Left lung (tissue), 4 donors: ENCODE measurements at regions not wholly inside any gene's neighbourhood (a gene's known extent, or its start where the extent isn't known, plus 50 kb on each side); places are given as distances from the start of the nearest gene placed in this dataset.

Experiments
- ATAC-seq: fragments of 200-7000 bp; cut with Tn5 transposase; one replicate; pipeline ENCODE4 v1.9.1; 2020; ENCODE audit warnings: moderate library complexity
- DNase-seq, 4 donors: peaks; one replicate each; pipeline ENCODE4 v3.0.0-alpha.2; 2013 to 2020
- H3K27ac ChIP-seq, 2 donors: fragments of 200-600 bp; sonication (generic) in 1 of 2; one replicate each; pipeline versions ENCODE4 v1.5.0 to v1.8.0; 2020 to 2021
- H3K27me3 ChIP-seq, 2 donors: fragments of 200-600 bp; sonication (generic) in 1 of 2; one replicate each; pipeline versions ENCODE4 v1.5.0 to v1.8.0; 2020 to 2021
- H3K36me3 ChIP-seq, 2 donors: fragments of 200-600 bp; sonication (generic) in 1 of 2; one replicate each; pipeline versions ENCODE4 v1.5.0 to v1.8.0; 2020 to 2021
- H3K4me1 ChIP-seq, 2 donors: fragments of 200-600 bp; one replicate each; pipeline ENCODE4 v1.8.0; 2021
- H3K4me3 ChIP-seq, 2 donors: fragments of 200-600 bp; sonication (generic) in 1 of 2; one replicate each; pipeline versions ENCODE4 v1.5.0 to v1.8.0; 2020 to 2021; ENCODE audit warnings: mild to moderate bottlenecking in 1 of 2
- H3K9me3 ChIP-seq, 2 donors: fragments of 200-600 bp; sonication (generic) in 1 of 2; one replicate each; pipeline versions ENCODE4 v1.5.0 to v1.8.0; 2020 to 2021
- intact Hi-C, 2 donors: fragments of 100-400 bp; cut with DNase I; formaldehyde crosslinking; loops; one replicate each; pipeline versions ENCODE4 v1.11.2 to v1.14.2; 2022
- TF ChIP-seq, protein P1 (sequence below), 2 donors: fragments of 200-600 bp; sonication (generic) in 1 of 2; IDR thresholded peaks; one replicate each; pipeline versions ENCODE4 v1.5.0 to v1.8.0; 2021; ENCODE audit warnings: antibody characterized with exemption in 2 of 2
- donor health status: DM: no; HTN: yes; CAD: no.
- donor health status: DM: no; HTN: no; CAD: no.

DNA sequence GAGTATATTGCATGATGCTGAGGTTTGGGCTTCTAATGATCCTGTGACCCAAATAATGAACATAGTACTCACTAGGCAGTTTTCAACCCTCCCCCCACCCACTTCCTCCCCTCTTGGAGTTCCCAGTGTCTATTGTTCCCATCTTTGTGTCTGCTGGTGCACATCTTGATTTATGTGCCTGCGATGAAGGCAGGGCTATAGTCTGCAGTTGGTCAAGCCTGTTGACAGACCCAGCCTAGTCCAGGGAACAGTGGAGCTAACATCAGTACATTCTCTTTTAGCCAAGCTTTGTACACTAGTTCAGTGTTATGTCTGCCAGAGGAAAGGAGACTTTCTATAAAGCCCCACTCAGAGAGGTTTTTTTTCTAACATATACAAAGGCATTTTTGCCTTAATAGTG, 287.6 kb downstream of the CPS1 start:
- H3K4me1 ChIP-seq = no peaks in the 10 kb centered on the region
- ATAC-seq = no peak
- no peak for DNase-seq
- H3K4me3 ChIP-seq = no peak overlapping the region
- H3K9me3 ChIP-seq = no peaks in the 10 kb centered on the region
- no peaks in the 10 kb centered on the region for H3K27me3 ChIP-seq
- intact Hi-C loops = no loop called here
- TF ChIP-seq, protein P1, sequence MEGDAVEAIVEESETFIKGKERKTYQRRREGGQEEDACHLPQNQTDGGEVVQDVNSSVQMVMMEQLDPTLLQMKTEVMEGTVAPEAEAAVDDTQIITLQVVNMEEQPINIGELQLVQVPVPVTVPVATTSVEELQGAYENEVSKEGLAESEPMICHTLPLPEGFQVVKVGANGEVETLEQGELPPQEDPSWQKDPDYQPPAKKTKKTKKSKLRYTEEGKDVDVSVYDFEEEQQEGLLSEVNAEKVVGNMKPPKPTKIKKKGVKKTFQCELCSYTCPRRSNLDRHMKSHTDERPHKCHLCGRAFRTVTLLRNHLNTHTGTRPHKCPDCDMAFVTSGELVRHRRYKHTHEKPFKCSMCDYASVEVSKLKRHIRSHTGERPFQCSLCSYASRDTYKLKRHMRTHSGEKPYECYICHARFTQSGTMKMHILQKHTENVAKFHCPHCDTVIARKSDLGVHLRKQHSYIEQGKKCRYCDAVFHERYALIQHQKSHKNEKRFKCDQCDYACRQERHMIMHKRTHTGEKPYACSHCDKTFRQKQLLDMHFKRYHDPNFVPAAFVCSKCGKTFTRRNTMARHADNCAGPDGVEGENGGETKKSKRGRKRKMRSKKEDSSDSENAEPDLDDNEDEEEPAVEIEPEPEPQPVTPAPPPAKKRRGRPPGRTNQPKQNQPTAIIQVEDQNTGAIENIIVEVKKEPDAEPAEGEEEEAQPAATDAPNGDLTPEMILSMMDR (IDR thresholded peaks at IDR 0.05) = no peak
- H3K36me3 ChIP-seq = no peaks in the 10 kb centered on the region
- no peak overlapping the region for H3K27ac ChIP-seq

DNA sequence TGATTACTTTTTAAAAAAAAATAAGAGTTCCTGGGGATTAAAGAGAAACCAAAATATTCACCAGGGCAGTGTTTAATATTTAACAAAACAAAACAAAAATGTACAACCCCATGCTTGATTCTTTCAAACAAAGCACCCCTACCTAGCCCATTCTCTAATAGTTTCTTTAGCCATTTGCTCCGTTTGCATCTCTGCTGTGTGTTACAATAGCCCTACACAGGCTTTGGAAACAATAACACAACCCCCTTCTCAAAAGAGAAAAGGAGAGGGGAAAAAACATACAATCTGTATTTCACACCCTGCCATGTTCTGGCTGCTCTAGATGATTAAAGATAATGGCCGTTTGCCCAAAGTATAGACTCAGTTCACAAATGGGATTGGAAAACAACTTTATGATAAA, 302.9 kb downstream of the CPS1 start:
- Histone ChIP-seq H3K36me3 (no peaks in the 10 kb centered on the region), H3K4me3 (no peak overlapping the region), H3K27ac (no peak overlapping the region), H3K9me3 (no peaks in the 10 kb centered on the region), H3K4me1 (no peaks in the 10 kb centered on the region), H3K27me3 (no peaks in the 10 kb centered on the region)
- ATAC-seq (no peak), DNase-seq (no peak)
- TF ChIP-seq, protein P1 (IDR thresholded peaks at IDR 0.05) = no peak
- intact Hi-C loops = no loop called here

DNA sequence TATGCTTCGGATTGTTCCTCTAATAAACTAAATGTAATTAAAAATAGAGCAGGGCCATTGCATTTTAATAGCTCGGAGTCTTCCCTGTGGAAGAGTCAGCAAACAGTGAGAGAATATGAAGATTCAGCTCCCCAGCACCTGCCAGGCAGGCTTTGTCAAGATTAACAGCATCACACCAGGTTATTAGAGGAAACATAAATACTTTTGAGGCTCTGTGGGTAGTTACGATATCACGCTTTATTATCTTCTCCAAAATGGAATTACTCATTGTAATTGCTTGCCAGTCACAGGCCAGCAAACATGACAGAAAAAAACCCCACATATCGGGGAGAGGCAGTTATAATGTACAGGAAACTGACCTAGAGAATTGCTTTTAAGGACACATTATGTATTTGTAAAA, 303.9 kb downstream of the CPS1 start:
- ATAC-seq = no peak
- TF ChIP-seq, protein P1 (IDR thresholded peaks at IDR 0.05) = no peak
- Histone ChIP-seq H3K4me1 (no peaks in the 10 kb centered on the region), H3K27me3 (no peaks in the 10 kb centered on the region), H3K4me3 (no peak overlapping the region), H3K27ac (no peak overlapping the region), H3K36me3 (no peaks in the 10 kb centered on the region), H3K9me3 (no peaks in the 10 kb centered on the region)
- intact Hi-C loops = no loop called here
- no peak for DNase-seq

DNA sequence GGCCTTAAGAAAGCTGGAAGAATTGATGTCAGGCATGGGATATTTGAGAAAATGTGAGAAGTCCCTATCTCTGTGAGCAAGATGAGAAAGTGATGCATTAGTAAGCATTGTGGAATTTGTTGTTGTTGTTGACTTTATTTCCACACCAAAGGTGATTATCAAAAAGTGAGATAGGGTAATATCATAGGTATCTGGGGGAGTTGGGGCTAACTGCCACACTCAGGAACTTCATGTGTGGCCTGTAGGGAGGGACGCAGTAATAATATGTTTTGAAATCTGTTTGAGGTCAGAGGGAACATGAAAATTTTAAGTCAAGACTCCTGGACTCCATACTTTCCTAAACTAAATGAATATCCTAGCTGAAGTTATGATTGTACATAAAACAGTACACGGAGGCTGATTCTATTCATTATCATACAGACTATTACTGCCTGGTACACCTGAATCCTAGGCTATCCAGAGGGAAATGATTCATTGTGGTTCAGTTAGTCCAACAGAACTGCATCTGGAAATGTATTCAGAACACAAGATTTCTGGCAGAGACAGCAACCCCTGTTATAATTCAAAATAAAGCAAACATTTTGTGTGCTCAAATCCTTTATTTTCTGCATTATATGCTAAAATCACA, 304.8 kb downstream of the CPS1 start:
- ATAC-seq = no peak
- Histone ChIP-seq H3K9me3 (no peaks in the 10 kb centered on the region), H3K36me3 (no peaks in the 10 kb centered on the region), H3K27ac (no peak overlapping the region), H3K4me1 (no peaks in the 10 kb centered on the region), H3K4me3 (no peak overlapping the region), H3K27me3 (no peaks in the 10 kb centered on the region)
- intact Hi-C loops = no loop called here
- TF ChIP-seq, protein P1 (IDR thresholded peaks at IDR 0.05) = no peak
- DNase-seq = no peak

DNA sequence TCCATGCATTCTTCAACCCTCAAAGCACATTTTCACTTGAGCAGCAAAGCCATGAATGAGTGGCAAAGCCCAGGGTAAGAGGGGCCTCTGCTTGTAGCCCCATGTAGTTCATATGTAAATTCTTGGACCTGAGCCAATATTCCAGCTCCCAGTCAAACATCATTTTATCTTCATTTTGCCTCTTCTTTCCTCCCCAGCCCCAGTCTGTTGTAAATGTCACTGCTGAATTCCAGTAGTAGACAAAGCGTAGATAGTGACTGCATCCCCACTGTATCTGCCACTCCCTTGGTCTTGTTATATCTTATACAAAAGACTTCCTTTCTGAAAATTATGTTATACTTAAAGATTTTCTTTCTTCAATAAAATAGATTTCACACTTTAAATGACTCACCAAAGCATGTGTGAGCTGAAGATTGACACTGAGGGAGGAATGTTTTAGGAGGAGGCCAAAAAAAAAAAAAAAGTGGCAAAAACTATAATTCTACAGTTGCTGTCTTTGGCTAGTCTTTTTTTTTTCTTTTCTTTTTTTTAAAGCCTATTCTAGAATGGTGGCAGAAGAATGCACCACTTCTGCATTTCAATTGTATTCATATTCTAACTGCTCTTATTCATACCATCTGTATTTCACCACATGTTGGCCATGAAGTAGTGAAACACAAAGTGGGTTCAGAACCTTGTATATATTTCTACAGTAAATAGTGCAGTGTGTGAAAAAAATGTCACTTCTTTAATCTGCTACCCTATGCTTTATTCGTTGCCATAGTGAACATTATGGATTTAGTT, 306.1 kb downstream of the CPS1 start:
- DNase-seq = no peak
- Histone ChIP-seq H3K27me3 (no peaks in the 10 kb centered on the region), H3K36me3 (no peaks in the 10 kb centered on the region), H3K4me1 (no peaks in the 10 kb centered on the region), H3K9me3 (no peaks in the 10 kb centered on the region), H3K4me3 (no peak overlapping the region), H3K27ac (no peak overlapping the region)
- no peak for ATAC-seq
- TF ChIP-seq, protein P1 (IDR thresholded peaks at IDR 0.05) = no peak
- intact Hi-C loops = no loop called here
